Heart left ventricle (tissue), 13 donors: ENCODE measurements at regions not wholly inside any gene's neighbourhood (a gene's known extent, or its start where the extent isn't known, plus 50 kb on each side); places are given as distances from the start of the nearest gene placed in this dataset.
A peak's percentile ranks its signal among the peaks of the same experiment; 100 is the strongest.

Experiments used
- CTCF ChIP-seq, 12 donors: fragments of 200-600 bp; sonication (generic) in 4 of 12; IDR thresholded peaks; one replicate each; pipeline versions ENCODE4 v1.5.0 to v1.8.0; 2018 to 2022; ENCODE audit warnings: antibody characterized with exemption in 12 of 12, mild to moderate bottlenecking in 5 of 12
- POLR2A ChIP-seq, 2 donors: fragments of 450-650 bp; IDR thresholded peaks; one replicate each; pipeline ENCODE4 v1.6.1; 2017; ENCODE audit warnings: antibody characterized with exemption in 2 of 2, mild to moderate bottlenecking in 2 of 2, moderate library complexity in 2 of 2
- donor health status: ischemic (EF 13 %, LVEDD 7.1; RV severe dilation, severe dysfunction).
- donor health status: DM: no; HTN: yes; CAD: no.
- donor health status: DM: no; HTN: no; CAD: no.
- donor health status: ischemic (EF 25% LVEDD 6.9; RV normal size, moderate dysfunction).
- donor health status: ischemic (EF 25% LVEDD 5.7; RV mildly dilated, moderate dysfunction).
- donor health status: ischemic (EF 35%, LVEDD 5.7; RV mildly dilated, moderate dysfunction).
- donor health status: nonischemic (EF 11% LVEDD 7.7; RV severe dilation, severe dysfunction).
- donor health status: DM: yes; HTN: yes; CAD: no.
- donor health status: PGD.
- donor health status: ischemic (EF 29% LVEDD 5.4; RV normal size, mild dysfunction).
- donor health status: nonischemic (EF 23%, LVEDD 6.1; RV moderate dilation, normal function).

- peak; percentile 73 to 90 (median 80) for TF ChIP-seq CTCF (IDR thresholded peaks at IDR 0.05)
- no peak for TF ChIP-seq POLR2A (IDR thresholded peaks at IDR 0.05)
Measured at GRCh38 chr1:110780600-110781484, 92.1 kb upstream of the CD53 start.
